GM12875 (cell line): ENCODE measurements at regions not wholly inside any gene's neighbourhood (a gene's known extent, or its start where the extent isn't known, plus 50 kb on each side); places are given as distances from the start of the nearest gene placed in this dataset.

Experiments
- H3K4me3 ChIP-seq: one replicate; pipeline ENCODE4 v1.5.1; 2011; ENCODE audit warnings: low read depth, low read length, control low read depth
- CTCF ChIP-seq: IDR thresholded peaks from 2 replicates; pipeline ENCODE4 v1.5.1; 2011; ENCODE audit warnings: low read depth, mild to moderate bottlenecking, control low read depth, inconsistent platforms, low read length, moderate library complexity, borderline replicate concordance; ENCODE audit not compliant: insufficient read depth

- TF ChIP-seq CTCF = no peak
- no peak overlapping the region for H3K4me3 ChIP-seq
These were observed 380.7 kb downstream of the PLOD2 start for GRCh38 chr3:145780301-145780700.

GRCh38 chr3:145785668-145786067, 375.3 kb downstream of the PLOD2 start:
- H3K4me3 ChIP-seq = no peak overlapping the region
- TF ChIP-seq CTCF = no peak

GRCh38 chr3:145798007-145798406, 363.0 kb downstream of the PLOD2 start:
- no peak for TF ChIP-seq CTCF
- H3K4me3 ChIP-seq = no peak overlapping the region

GRCh38 chr3:145798696-145799537, 362.1 kb downstream of the PLOD2 start:
- no peak for TF ChIP-seq CTCF
- no peak overlapping the region for H3K4me3 ChIP-seq

- H3K4me3 ChIP-seq = no peak overlapping the region
- TF ChIP-seq CTCF = no peak
These were observed 359.3 kb downstream of the PLOD2 start for GRCh38 chr3:145801696-145802095.

- TF ChIP-seq CTCF = no peak
- H3K4me3 ChIP-seq = no peak overlapping the region
These were observed 353.0 kb downstream of the PLOD2 start for GRCh38 chr3:145807990-145808389.

- no peak for TF ChIP-seq CTCF
- H3K4me3 ChIP-seq = no peak overlapping the region
These were observed 348.6 kb downstream of the PLOD2 start for GRCh38 chr3:145812391-145812790.
